H1 (cell line): ENCODE measurements at regions not wholly inside any gene's neighbourhood (a gene's known extent, or its start where the extent isn't known, plus 50 kb on each side); places are given as distances from the start of the nearest gene placed in this dataset.

Experiments used
- BRCA1 ChIP-seq: IDR thresholded peaks from 2 replicates; pipeline ENCODE4 v1.6.1; 2012; ENCODE audit warnings: low read depth, low read length, improper control_type of control experiment
- EGR1 ChIP-seq: IDR thresholded peaks from 2 replicates; pipeline ENCODE4 v1.6.1; 2011; ENCODE audit warnings: low read depth, low read length, borderline replicate concordance
- EZH2 ChIP-seq: fragments of 200-600 bp; sonication (generic); IDR thresholded peaks from 2 replicates; pipeline ENCODE4 v1.7.1; 2012; ENCODE audit warnings: low read depth, mild to moderate bottlenecking, moderate library complexity, low read length, inconsistent platforms; ENCODE audit not compliant: severe bottlenecking
- JUND ChIP-seq: IDR thresholded peaks from 2 replicates; pipeline ENCODE4 v1.6.1; 2011; ENCODE audit warnings: mild to moderate bottlenecking, improper control_type of control experiment, low read length
- PHF8 ChIP-seq: fragments of 200-600 bp; sonication (generic); conservative IDR thresholded peaks from 2 replicates; pipeline ENCODE4 v1.7.1; 2012; ENCODE audit warnings: low read depth, mild to moderate bottlenecking, inconsistent platforms, low read length, moderate library complexity
- POLR2A ChIP-seq, 2 experiments: IDR thresholded peaks; 1 replicate in 1 of 2; 2 replicates in 1 of 2; pipeline ENCODE4 v1.6.1; 2011; ENCODE audit warnings: low read depth in 2 of 2, low read length in 2 of 2, mild to moderate bottlenecking in 2 of 2; ENCODE audit errors: control extremely low read depth in 1 of 2
- POLR2AphosphoS5 ChIP-seq: IDR thresholded peaks from 2 replicates; pipeline ENCODE4 v1.6.1; 2011; ENCODE audit warnings: low read depth, low read length
- RNF2 ChIP-seq: fragments of 200-900, 300-1000 bp; sonication (generic); IDR thresholded peaks from 2 replicates; pipeline ENCODE4 v1.7.1; 2016; ENCODE audit warnings: borderline replicate concordance, low read depth, mild to moderate bottlenecking, antibody characterized with exemption, low read length; ENCODE audit not compliant: poor library complexity, severe bottlenecking; ENCODE audit errors: missing control alignments
- TEAD4 ChIP-seq: IDR thresholded peaks from 2 replicates; pipeline ENCODE4 v1.6.1; 2012; ENCODE audit warnings: low read depth, low read length, inconsistent platforms, mixed read lengths
- TF ChIP-seq, protein P1 (sequence below), 3 experiments: IDR thresholded peaks; 1 replicate in 2 of 3; 2 replicates in 1 of 3; pipeline versions ENCODE4 v1.5.1 to v1.6.1; 2011; ENCODE audit warnings: low read length in 3 of 3, mild to moderate bottlenecking in 3 of 3, inconsistent platforms in 2 of 3, low read depth in 1 of 3, moderate library complexity in 1 of 3; ENCODE audit not compliant: insufficient read depth in 1 of 3; ENCODE audit errors: control extremely low read depth in 1 of 3

DNA sequence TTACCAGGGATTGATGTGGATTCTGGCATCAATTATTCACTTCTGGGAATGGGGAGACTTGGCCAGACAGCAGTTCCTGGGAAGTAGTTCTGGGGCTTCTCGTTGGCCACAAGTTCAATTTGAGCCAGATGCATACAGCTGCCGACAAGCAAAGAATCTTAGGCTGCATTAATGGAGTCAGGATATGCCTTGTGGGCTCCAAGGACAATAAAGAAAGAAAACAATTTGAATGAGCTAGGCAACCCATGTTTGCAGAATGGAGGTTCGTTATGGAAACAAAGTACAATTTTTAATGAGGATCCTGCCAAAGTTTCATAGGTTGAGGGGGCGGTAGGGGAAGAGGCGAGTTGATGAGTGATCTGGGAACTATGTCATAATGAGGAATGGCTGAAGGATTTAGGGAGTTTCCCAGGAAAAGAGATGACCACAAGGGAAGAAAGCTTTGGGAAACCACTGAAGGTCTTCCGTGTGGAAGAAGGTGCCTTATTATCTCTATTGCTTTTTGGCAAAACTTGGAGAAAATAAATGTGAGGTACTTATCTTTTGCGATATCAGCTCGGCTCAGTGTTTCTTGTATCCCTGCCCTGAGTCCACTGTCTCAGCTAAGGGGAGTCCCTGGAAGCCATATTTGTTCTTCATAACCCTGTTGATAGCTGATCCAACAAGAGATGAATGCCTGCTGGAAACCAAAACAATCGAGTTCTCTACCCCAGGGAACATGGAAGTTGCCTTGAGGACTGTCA, 181.0 kb upstream of the ZNF217 start:
- TF ChIP-seq, protein P1, sequence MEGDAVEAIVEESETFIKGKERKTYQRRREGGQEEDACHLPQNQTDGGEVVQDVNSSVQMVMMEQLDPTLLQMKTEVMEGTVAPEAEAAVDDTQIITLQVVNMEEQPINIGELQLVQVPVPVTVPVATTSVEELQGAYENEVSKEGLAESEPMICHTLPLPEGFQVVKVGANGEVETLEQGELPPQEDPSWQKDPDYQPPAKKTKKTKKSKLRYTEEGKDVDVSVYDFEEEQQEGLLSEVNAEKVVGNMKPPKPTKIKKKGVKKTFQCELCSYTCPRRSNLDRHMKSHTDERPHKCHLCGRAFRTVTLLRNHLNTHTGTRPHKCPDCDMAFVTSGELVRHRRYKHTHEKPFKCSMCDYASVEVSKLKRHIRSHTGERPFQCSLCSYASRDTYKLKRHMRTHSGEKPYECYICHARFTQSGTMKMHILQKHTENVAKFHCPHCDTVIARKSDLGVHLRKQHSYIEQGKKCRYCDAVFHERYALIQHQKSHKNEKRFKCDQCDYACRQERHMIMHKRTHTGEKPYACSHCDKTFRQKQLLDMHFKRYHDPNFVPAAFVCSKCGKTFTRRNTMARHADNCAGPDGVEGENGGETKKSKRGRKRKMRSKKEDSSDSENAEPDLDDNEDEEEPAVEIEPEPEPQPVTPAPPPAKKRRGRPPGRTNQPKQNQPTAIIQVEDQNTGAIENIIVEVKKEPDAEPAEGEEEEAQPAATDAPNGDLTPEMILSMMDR (IDR thresholded peaks at IDR 0.05; ENCODE audit: control extremely low read depth in 1 of 3, insufficient read depth in 1 of 3, low read depth in 1 of 3, low read length in 3 of 3) = no peak
- TF ChIP-seq JUND = no peak
- TF ChIP-seq POLR2A (IDR thresholded peaks at IDR 0.05; ENCODE audit: control extremely low read depth in 1 of 2, low read depth in 2 of 2, low read length in 2 of 2) = no peak
- TF ChIP-seq POLR2AphosphoS5 = no peak
- TF ChIP-seq EGR1 = no peak
- no peak for TF ChIP-seq TEAD4
- no peak for TF ChIP-seq BRCA1
- TF ChIP-seq PHF8 = no peak
- no peak for TF ChIP-seq RNF2
- no peak for TF ChIP-seq EZH2
